Testis (tissue), 2 donors: ENCODE measurements at regions not wholly inside any gene's neighbourhood (a gene's known extent, or its start where the extent isn't known, plus 50 kb on each side); places are given as distances from the start of the nearest gene placed in this dataset.

Experiments used
- POLR2A ChIP-seq: fragments of 450-650 bp; IDR thresholded peaks from one replicate; pipeline ENCODE4 v1.6.1; 2017; ENCODE audit warnings: antibody characterized with exemption, mild to moderate bottlenecking, moderate library complexity
- TF ChIP-seq, protein P1 (sequence below), 3 experiments: fragments of 450-650 bp in 2 of 3; fragments of 200-600 bp in 1 of 3; sonication (generic) in 1 of 3; IDR thresholded peaks; one replicate each; pipeline ENCODE4 v1.5.1; 2016 to 2019; ENCODE audit warnings: antibody characterized with exemption in 3 of 3, mild to moderate bottlenecking in 2 of 3, moderate library complexity in 1 of 3

DNA sequence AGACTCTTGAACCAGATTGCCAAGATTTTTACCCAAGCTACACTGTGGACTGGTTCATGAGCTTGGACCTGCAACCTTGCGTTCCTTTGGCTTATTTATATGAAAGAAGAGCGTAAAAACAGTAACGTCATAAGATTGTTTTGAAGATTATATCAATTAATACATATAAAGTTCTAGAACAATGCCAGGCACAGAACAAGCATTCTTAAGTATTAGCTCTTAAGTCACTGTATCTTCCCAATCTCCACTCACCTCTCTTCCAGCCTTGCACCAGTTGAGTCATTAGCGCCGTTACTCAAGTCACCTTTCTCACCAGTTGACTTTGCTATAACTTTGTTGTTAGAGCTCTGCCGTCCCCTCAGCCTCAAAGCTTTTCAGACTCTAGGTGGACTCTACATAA is 415.7 kb downstream of the PLK2 start:
- TF ChIP-seq, protein P1, sequence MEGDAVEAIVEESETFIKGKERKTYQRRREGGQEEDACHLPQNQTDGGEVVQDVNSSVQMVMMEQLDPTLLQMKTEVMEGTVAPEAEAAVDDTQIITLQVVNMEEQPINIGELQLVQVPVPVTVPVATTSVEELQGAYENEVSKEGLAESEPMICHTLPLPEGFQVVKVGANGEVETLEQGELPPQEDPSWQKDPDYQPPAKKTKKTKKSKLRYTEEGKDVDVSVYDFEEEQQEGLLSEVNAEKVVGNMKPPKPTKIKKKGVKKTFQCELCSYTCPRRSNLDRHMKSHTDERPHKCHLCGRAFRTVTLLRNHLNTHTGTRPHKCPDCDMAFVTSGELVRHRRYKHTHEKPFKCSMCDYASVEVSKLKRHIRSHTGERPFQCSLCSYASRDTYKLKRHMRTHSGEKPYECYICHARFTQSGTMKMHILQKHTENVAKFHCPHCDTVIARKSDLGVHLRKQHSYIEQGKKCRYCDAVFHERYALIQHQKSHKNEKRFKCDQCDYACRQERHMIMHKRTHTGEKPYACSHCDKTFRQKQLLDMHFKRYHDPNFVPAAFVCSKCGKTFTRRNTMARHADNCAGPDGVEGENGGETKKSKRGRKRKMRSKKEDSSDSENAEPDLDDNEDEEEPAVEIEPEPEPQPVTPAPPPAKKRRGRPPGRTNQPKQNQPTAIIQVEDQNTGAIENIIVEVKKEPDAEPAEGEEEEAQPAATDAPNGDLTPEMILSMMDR (IDR thresholded peaks at IDR 0.05) = no peak
- no peak for TF ChIP-seq POLR2A
